K562 (cell line): ENCODE measurements at regions not wholly inside any gene's neighbourhood (a gene's known extent, or its start where the extent isn't known, plus 50 kb on each side); places are given as distances from the start of the nearest gene placed in this dataset.

Experiments used
- EZH2 ChIP-seq: IDR thresholded peaks from 2 replicates; pipeline ENCODE4 v1.6.1; 2012; ENCODE audit warnings: low read depth, mild to moderate bottlenecking, inconsistent platforms, low read length, borderline replicate concordance
- NR1H2 ChIP-seq: sonication (generic); formaldehyde crosslinking; IDR thresholded peaks from 2 replicates; pipeline ENCODE4 v1.4.0; 2020; ENCODE audit warnings: mild to moderate bottlenecking, missing genetic modification reagents
- RCOR1 ChIP-seq, 2 experiments: IDR thresholded peaks; 2 replicates each; pipeline ENCODE4 v1.6.1; 2012; ENCODE audit warnings: low read depth in 2 of 2, low read length in 2 of 2, borderline replicate concordance in 1 of 2, improper control_type of control experiment in 1 of 2
- TCF7 ChIP-seq: sonication (generic); IDR thresholded peaks from 2 replicates; pipeline ENCODE4 v1.6.1; 2016; ENCODE audit warnings: antibody characterized with exemption, borderline replicate concordance
- TF ChIP-seq, protein P1 (sequence below): sonication (generic); formaldehyde crosslinking; IDR thresholded peaks from 2 replicates; pipeline ENCODE4 v1.8.0; 2022; ENCODE audit warnings: mild to moderate bottlenecking, missing genetic modification reagents, borderline replicate concordance
- TF ChIP-seq, protein P2 (sequence below): IDR thresholded peaks from 2 replicates; pipeline ENCODE4 v1.6.1; 2014; ENCODE audit warnings: antibody characterized with exemption

DNA sequence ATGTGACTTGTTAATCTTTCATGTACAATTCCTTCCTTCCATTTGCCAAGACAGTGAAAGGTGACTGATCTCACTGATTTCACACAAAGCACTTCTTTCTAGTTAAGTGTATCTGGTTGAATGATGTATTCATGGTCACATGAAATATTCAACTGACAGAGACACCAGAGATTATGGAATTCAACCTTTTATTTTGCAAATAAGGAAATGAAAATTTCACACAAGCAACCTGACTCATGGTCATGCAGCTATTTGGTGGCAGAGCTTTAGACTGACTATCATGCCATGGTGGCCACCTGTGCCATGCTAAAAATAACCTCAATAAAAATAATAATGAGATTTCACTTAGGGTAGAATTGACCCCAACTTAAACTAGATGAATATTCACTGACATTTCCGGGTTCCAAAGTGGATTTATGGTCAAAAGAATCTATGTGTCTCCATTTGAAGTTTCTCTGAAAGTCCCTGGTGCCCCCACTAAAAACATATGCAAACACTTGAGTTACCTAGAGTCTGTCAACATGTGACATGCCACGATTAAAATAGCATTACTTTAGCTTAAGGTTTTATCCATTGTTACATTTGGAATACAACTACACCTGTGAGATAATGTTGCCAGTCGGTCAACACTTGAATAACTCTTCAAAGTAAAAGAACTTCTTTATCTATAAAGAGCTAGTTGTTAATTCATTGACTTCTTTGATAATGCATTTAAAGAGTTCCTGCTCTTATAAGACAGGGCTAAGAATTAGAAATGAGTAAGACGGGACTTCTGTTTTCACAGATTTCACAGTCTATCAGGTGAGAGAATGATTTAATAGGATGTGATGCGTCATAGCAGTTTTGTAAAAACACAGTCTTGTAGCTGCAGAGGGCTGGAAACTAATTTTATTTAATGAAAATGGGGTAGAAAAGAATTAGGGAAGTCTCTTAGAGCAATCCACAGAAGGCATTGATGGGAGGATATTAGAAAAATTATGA, 94.6 kb upstream of the OR9G4 start:
- no peak for TF ChIP-seq NR1H2 (CRISPR knock-in tag)
- TF ChIP-seq EZH2 = no peak
- TF ChIP-seq RCOR1 (IDR thresholded peaks at IDR 0.05; ENCODE audit: borderline replicate concordance in 1 of 2, low read depth in 2 of 2, low read length in 2 of 2) = no peak
- TF ChIP-seq TCF7 = no peak
- TF ChIP-seq, protein P1, sequence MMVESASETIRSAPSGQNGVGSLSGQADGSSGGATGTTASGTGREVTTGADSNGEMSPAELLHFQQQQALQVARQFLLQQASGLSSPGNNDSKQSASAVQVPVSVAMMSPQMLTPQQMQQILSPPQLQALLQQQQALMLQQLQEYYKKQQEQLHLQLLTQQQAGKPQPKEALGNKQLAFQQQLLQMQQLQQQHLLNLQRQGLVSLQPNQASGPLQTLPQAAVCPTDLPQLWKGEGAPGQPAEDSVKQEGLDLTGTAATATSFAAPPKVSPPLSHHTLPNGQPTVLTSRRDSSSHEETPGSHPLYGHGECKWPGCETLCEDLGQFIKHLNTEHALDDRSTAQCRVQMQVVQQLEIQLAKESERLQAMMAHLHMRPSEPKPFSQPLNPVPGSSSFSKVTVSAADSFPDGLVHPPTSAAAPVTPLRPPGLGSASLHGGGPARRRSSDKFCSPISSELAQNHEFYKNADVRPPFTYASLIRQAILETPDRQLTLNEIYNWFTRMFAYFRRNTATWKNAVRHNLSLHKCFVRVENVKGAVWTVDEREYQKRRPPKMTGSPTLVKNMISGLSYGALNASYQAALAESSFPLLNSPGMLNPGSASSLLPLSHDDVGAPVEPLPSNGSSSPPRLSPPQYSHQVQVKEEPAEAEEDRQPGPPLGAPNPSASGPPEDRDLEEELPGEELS (CRISPR knock-in tag) = no peak
- TF ChIP-seq, protein P2, sequence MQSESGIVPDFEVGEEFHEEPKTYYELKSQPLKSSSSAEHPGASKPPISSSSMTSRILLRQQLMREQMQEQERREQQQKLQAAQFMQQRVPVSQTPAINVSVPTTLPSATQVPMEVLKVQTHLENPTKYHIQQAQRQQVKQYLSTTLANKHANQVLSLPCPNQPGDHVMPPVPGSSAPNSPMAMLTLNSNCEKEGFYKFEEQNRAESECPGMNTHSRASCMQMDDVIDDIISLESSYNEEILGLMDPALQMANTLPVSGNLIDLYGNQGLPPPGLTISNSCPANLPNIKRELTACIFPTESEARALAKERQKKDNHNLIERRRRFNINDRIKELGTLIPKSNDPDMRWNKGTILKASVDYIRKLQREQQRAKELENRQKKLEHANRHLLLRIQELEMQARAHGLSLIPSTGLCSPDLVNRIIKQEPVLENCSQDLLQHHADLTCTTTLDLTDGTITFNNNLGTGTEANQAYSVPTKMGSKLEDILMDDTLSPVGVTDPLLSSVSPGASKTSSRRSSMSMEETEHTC = no peak
